H1 (cell line): ENCODE measurements at regions not wholly inside any gene's neighbourhood (a gene's known extent, or its start where the extent isn't known, plus 50 kb on each side); places are given as distances from the start of the nearest gene placed in this dataset.

ENCODE experiments used
- CTCF ChIA-PET: fragments of 300-600 bp; sonication (Branson Sonifier 250); formaldehyde crosslinking; loops from one replicate; lab custom pipeline; 2021; ENCODE audit not compliant: partially characterized antibody; lab: Charles Lee
- POLR2A ChIA-PET: fragments of 300-600 bp; sonication (Branson Sonifier 250); formaldehyde crosslinking; loops from one replicate; lab custom pipeline; 2021; ENCODE audit warnings: inconsistent platforms; ENCODE audit not compliant: partially characterized antibody; lab: Charles Lee
- DNase-seq, 2 experiments: peaks; one replicate each; pipeline versions ENCODE4 v3.0.0 to v3.0.0-alpha.2; 2010 to 2022; ENCODE audit warnings: low spot score in 2 of 2, low read depth in 1 of 2, mixed read lengths in 1 of 2
- FAIRE-seq: peaks from 2 replicates; lab custom pipeline; 2011; peaks lifted over from hg19 to GRCh38; lab: Jason Lieb, UNC
- H2AFZ ChIP-seq: 2 replicates; pipeline ENCODE4 v1.8.1; 2012; ENCODE audit warnings: low read length, inconsistent platforms
- H2AK5ac ChIP-seq: 2 replicates; pipeline ENCODE4 v1.6.1; 2013; ENCODE audit warnings: low read depth, low read length
- H2BK120ac ChIP-seq: replicated peaks from 2 replicates; pipeline ENCODE3; 2013; ENCODE audit warnings: low read depth, low read length, inconsistent platforms
- H2BK12ac ChIP-seq: 2 replicates; pipeline ENCODE4 v1.6.1; 2013; ENCODE audit warnings: low read depth, low read length
- H2BK15ac ChIP-seq: 2 replicates; pipeline ENCODE4 v1.6.1; 2013; ENCODE audit warnings: low read length
- H2BK20ac ChIP-seq: 2 replicates; pipeline ENCODE4 v1.6.1; 2013; ENCODE audit warnings: low read length
- H2BK5ac ChIP-seq: 2 replicates; pipeline ENCODE4 v1.6.1; 2013; ENCODE audit warnings: low read depth, low read length
- H3K14ac ChIP-seq: 2 replicates; pipeline ENCODE4 v1.6.1; 2013; ENCODE audit warnings: inconsistent platforms; ENCODE audit not compliant: insufficient read length
- H3K18ac ChIP-seq: 2 replicates; pipeline ENCODE4 v1.6.1; 2013; ENCODE audit warnings: low read length; ENCODE audit errors: extremely low read depth
- H3K23ac ChIP-seq: 2 replicates; pipeline ENCODE4 v1.6.1; 2013; ENCODE audit warnings: inconsistent platforms; ENCODE audit not compliant: insufficient read length
- H3K23me2 ChIP-seq: 2 replicates; pipeline ENCODE4 v1.6.1; 2013; ENCODE audit warnings: low read depth, low read length
- H3K27ac ChIP-seq: 2 replicates; pipeline ENCODE4 v1.6.1; 2011; ENCODE audit warnings: low read depth, low read length, inconsistent platforms
- H3K27me3 ChIP-seq, 4 experiments: replicated peaks in 1 of 4; 1 replicate in 1 of 4; 2 replicates in 3 of 4; pipeline versions ENCODE4 v1.6.1 to v1.8.1; 2011 to 2013; ENCODE audit warnings: low read length in 3 of 4, mild to moderate bottlenecking in 3 of 4, inconsistent platforms in 2 of 4, mixed read lengths in 2 of 4, moderate library complexity in 1 of 4; ENCODE audit not compliant: control insufficient read depth in 3 of 4, insufficient read depth in 3 of 4; ENCODE audit errors: extremely low read depth in 1 of 4
- H3K36me3 ChIP-seq, 4 experiments: 2 replicates each; pipeline versions ENCODE4 v1.6.1 to v1.8.1; 2011 to 2013; ENCODE audit warnings: mild to moderate bottlenecking in 4 of 4, low read length in 3 of 4, moderate library complexity in 2 of 4, control low read depth in 1 of 4, inconsistent platforms in 1 of 4; ENCODE audit not compliant: insufficient read depth in 4 of 4, control insufficient read depth in 2 of 4
- H3K4ac ChIP-seq: replicated peaks from 2 replicates; pipeline ENCODE3; 2013; ENCODE audit warnings: low read length, low read depth, mixed read lengths, inconsistent platforms; ENCODE audit not compliant: insufficient read length
- H3K4me1 ChIP-seq, 4 experiments: replicated peaks in 1 of 4; 1 replicate in 1 of 4; 2 replicates in 3 of 4; pipeline versions ENCODE4 v1.6.1 to v1.8.1; 2011 to 2013; ENCODE audit warnings: low read length in 3 of 4, inconsistent platforms in 2 of 4, mixed read lengths in 1 of 4; ENCODE audit not compliant: insufficient read depth in 4 of 4, control insufficient read depth in 3 of 4
- H3K4me2 ChIP-seq, 2 experiments: 2 replicates each; pipeline versions ENCODE4 v1.6.1 to v1.8.1; 2011 to 2013; ENCODE audit warnings: low read depth in 2 of 2, low read length in 2 of 2, control low read depth in 1 of 2, inconsistent platforms in 1 of 2, mild to moderate bottlenecking in 1 of 2; ENCODE audit not compliant: insufficient read depth in 1 of 2
- H3K4me3 ChIP-seq, 4 experiments: fragments of 200-600, 300-600 bp in 1 of 4; sonication (generic), shearing (Covaris generic), sonication (Bioruptor Twin) in 1 of 4; 2 replicates each; pipeline versions ENCODE4 v1.5.1 to v1.8.1; 2011 to 2016; ENCODE audit warnings: low read length in 4 of 4, low read depth in 3 of 4, control low read depth in 2 of 4, inconsistent platforms in 2 of 4, mild to moderate bottlenecking in 2 of 4, mixed read lengths in 1 of 4, moderate library complexity in 1 of 4; ENCODE audit not compliant: insufficient read depth in 2 of 4; ENCODE audit errors: extremely low read depth in 1 of 4
- H3K56ac ChIP-seq: replicated peaks from 2 replicates; pipeline ENCODE3; 2013; ENCODE audit warnings: low read depth, mild to moderate bottlenecking, mixed read lengths, low read length, inconsistent platforms; ENCODE audit not compliant: insufficient read length
- H3K79me1 ChIP-seq: 2 replicates; pipeline ENCODE4 v1.6.1; 2013; ENCODE audit warnings: low read depth, low read length, control low read depth
- H3K79me2 ChIP-seq, 2 experiments: 2 replicates each; pipeline versions ENCODE4 v1.6.1 to v1.8.1; 2012 to 2013; ENCODE audit warnings: low read length in 2 of 2, mild to moderate bottlenecking in 2 of 2, inconsistent platforms in 1 of 2; ENCODE audit not compliant: insufficient read depth in 2 of 2, control insufficient read depth in 1 of 2
- H3K9ac ChIP-seq, 4 experiments: replicated peaks in 1 of 4; 1 replicate in 1 of 4; 2 replicates in 3 of 4; pipeline versions ENCODE4 v1.6.1 to v1.8.1; 2011 to 2013; ENCODE audit warnings: low read depth in 3 of 4, low read length in 3 of 4, control low read depth in 2 of 4, mild to moderate bottlenecking in 2 of 4, moderate library complexity in 2 of 4, inconsistent platforms in 1 of 4; ENCODE audit errors: extremely low read depth in 1 of 4
- H3K9me3 ChIP-seq, 2 experiments: 2 replicates each; pipeline versions ENCODE4 v1.6.1 to v1.8.1; 2012 to 2013; ENCODE audit warnings: mild to moderate bottlenecking in 2 of 2, moderate library complexity in 2 of 2, control low read depth in 1 of 2, inconsistent platforms in 1 of 2, low read depth in 1 of 2, low read length in 1 of 2, mixed read lengths in 1 of 2; ENCODE audit not compliant: insufficient read depth in 2 of 2
- H4K20me1 ChIP-seq, 2 experiments: replicated peaks in 1 of 2; 2 replicates each; pipeline versions ENCODE3 to v1.8.1; 2011 to 2013; ENCODE audit warnings: inconsistent platforms in 2 of 2, low read length in 2 of 2, mild to moderate bottlenecking in 1 of 2; ENCODE audit not compliant: insufficient read depth in 2 of 2, control insufficient read depth in 1 of 2
- H4K5ac ChIP-seq: 2 replicates; pipeline ENCODE4 v1.6.1; 2013; ENCODE audit warnings: low read length, low read depth, mixed read lengths, inconsistent platforms; ENCODE audit not compliant: insufficient read length
- H4K8ac ChIP-seq: 2 replicates; pipeline ENCODE4 v1.8.0; 2013; ENCODE audit warnings: mild to moderate bottlenecking, moderate library complexity, low read length, inconsistent platforms; ENCODE audit not compliant: insufficient read depth; ENCODE audit errors: extremely low read depth
- H4K91ac ChIP-seq: replicated peaks from 2 replicates; pipeline ENCODE3; 2013; ENCODE audit warnings: low read length, mixed read lengths, inconsistent platforms; ENCODE audit not compliant: insufficient read length
- ASH2L ChIP-seq: fragments of 200-600, 300-600 bp; sonication (generic); IDR thresholded peaks from one replicate; pipeline ENCODE4 v1.7.1; 2017; ENCODE audit warnings: low read length
- CEBPB ChIP-seq: IDR thresholded peaks from 2 replicates; pipeline ENCODE4 v1.6.1; 2012; ENCODE audit warnings: low read depth, low read length
- EZH2 ChIP-seq: fragments of 200-600 bp; sonication (generic); IDR thresholded peaks from 2 replicates; pipeline ENCODE4 v1.7.1; 2012; ENCODE audit warnings: low read depth, mild to moderate bottlenecking, moderate library complexity, low read length, inconsistent platforms; ENCODE audit not compliant: severe bottlenecking
- FOSL1 ChIP-seq: IDR thresholded peaks from 2 replicates; pipeline ENCODE4 v1.6.1; 2011; ENCODE audit warnings: mild to moderate bottlenecking, low read depth, low read length, moderate library complexity; ENCODE audit not compliant: insufficient read depth
- HDAC6 ChIP-seq: IDR thresholded peaks from one replicate; pipeline ENCODE4 v1.7.1; 2012; ENCODE audit warnings: low read depth, mild to moderate bottlenecking, inconsistent platforms, low read length, moderate library complexity
- JUND ChIP-seq: IDR thresholded peaks from 2 replicates; pipeline ENCODE4 v1.6.1; 2011; ENCODE audit warnings: mild to moderate bottlenecking, improper control_type of control experiment, low read length
- NANOG ChIP-seq: IDR thresholded peaks from 2 replicates; pipeline ENCODE4 v1.6.1; 2011; ENCODE audit warnings: low read length, low read depth, mild to moderate bottlenecking, inconsistent platforms; ENCODE audit not compliant: insufficient read depth, poor library complexity, severe bottlenecking
- PHF8 ChIP-seq: fragments of 200-600 bp; sonication (generic); conservative IDR thresholded peaks from 2 replicates; pipeline ENCODE4 v1.7.1; 2012; ENCODE audit warnings: low read depth, mild to moderate bottlenecking, inconsistent platforms, low read length, moderate library complexity
- POLR2AphosphoS5 ChIP-seq: IDR thresholded peaks from 2 replicates; pipeline ENCODE4 v1.6.1; 2011; ENCODE audit warnings: low read depth, low read length
- POU5F1 ChIP-seq: IDR thresholded peaks from 2 replicates; pipeline ENCODE4 v1.6.1; 2011; ENCODE audit warnings: low read depth, mild to moderate bottlenecking, low read length, moderate library complexity
- RAD21 ChIP-seq, 2 experiments: IDR thresholded peaks in 1 of 2; conservative IDR thresholded peaks in 1 of 2; 2 replicates each; pipeline ENCODE4 v1.6.1; 2011; ENCODE audit warnings: low read depth in 2 of 2, low read length in 2 of 2, improper control_type of control experiment in 1 of 2, inconsistent platforms in 1 of 2, mild to moderate bottlenecking in 1 of 2, moderate library complexity in 1 of 2
- SIN3A ChIP-seq, 2 experiments: IDR thresholded peaks in 1 of 2; conservative IDR thresholded peaks in 1 of 2; 2 replicates each; pipeline ENCODE4 v1.6.1; 2011 to 2012; ENCODE audit warnings: low read length in 2 of 2, improper control_type of control experiment in 1 of 2, low read depth in 1 of 2, mild to moderate bottlenecking in 1 of 2
- SP2 ChIP-seq: IDR thresholded peaks from 2 replicates; pipeline ENCODE4 v1.6.1; 2012; ENCODE audit warnings: mild to moderate bottlenecking, low read length, inconsistent platforms
- WGBS, 2 experiments: shearing (Covaris generic) in 1 of 2; methylation state at CpG; one replicate each; pipeline versions ENCODE4 v1.1.6 to v1.1.7; 2013 to 2015; ENCODE audit warnings: low lambda C conversion rate in 2 of 2, mixed read lengths in 2 of 2, inconsistent platforms in 1 of 2, low coverage in 1 of 2, missing lambda C conversion rate in 1 of 2; ENCODE audit not compliant: insufficient replicate concordance in 2 of 2, insufficient coverage in 1 of 2, insufficient read length in 1 of 2; ENCODE audit errors: extremely low coverage in 1 of 2, missing lambda C conversion rate in 1 of 2; 5-methylcytosine and 5-hydroxymethylcytosine counted together
- TF ChIP-seq, protein P1 (sequence below): IDR thresholded peaks from 2 replicates; pipeline ENCODE4 v1.6.1; 2012; ENCODE audit warnings: inconsistent platforms

DNA sequence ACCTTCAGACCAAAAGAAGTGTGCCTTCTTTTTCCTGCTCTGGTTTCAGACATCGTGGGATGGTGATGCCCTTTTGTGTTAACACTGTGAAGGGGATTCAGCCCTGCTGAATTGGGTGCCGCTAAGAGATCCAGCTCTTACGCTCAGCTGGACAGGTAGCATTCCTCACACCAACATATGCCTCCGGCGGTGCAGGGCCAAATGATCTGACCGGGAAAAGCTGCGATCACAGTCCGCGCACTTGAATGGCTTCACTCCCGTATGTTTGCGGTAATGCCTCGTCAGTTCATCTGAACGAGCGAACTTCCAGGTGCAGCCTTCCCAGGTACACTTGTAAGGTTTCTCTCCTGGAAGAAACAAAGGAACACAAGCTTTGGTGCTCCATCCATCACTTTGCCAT, 438.9 kb downstream of the KLF12 start:
- Histone ChIP-seq H2BK12ac (0 out of 2 replicates have a peak overlapping the region, but pooled peaks have one; percentile 50), H3K4me1 (peaks cover 0 to 7% (median 5%) of the 10 kb centered on the region in 4 experiments; a peak in 5 of 7 replicates), H3K79me2 (no peaks in the 10 kb centered on the region), H3K9me3 (no peaks in the 10 kb centered on the region), H2BK15ac (no peak overlapping the region), H4K91ac (no peak overlapping the region), H3K4ac (no peak overlapping the region), H2BK20ac (no peak overlapping the region), H3K27me3 (no peaks in the 10 kb centered on the region), H3K18ac (no peak overlapping the region), H2BK5ac (no peak overlapping the region), H4K20me1 (no peaks in the 10 kb centered on the region), H3K36me3 (no peaks in the 10 kb centered on the region), H3K79me1 (no peaks in the 10 kb centered on the region), H4K5ac (no peak overlapping the region), H3K27ac (no peak overlapping the region), H2AK5ac (no peak overlapping the region), H2BK120ac (no peak overlapping the region), H3K14ac (no peak overlapping the region), H3K23me2 (no peaks in the 10 kb centered on the region), H4K8ac (no peak overlapping the region), H3K9ac (no peak overlapping the region), H3K56ac (no peak overlapping the region), H2AFZ (no peak overlapping the region), H3K4me3 (no peak overlapping the region), H3K23ac (no peak overlapping the region), H3K4me2 (no peak overlapping the region)
- 96% methylated on average over 14 of the region's 14 CpGs; no CpG with 5 or more reads in 1 of the 2 experiments for WGBS, 2 experiments
- TF ChIP-seq SP2 (no peak), POU5F1 (no peak), JUND (no peak), CEBPB (no peak), POLR2AphosphoS5 (no peak), PHF8 (no peak), SIN3A (conservative IDR thresholded peaks at IDR 0.05 in 1 of 2, IDR thresholded peaks at IDR 0.05 in 1 of 2; ENCODE audit: low read depth in 1 of 2, low read length in 2 of 2) (no peak), HDAC6 (no peak), RAD21 (IDR thresholded peaks at IDR 0.05 in 1 of 2, conservative IDR thresholded peaks at IDR 0.05 in 1 of 2; ENCODE audit: low read depth in 2 of 2, low read length in 2 of 2) (no peak), EZH2 (no peak), ASH2L (no peak), NANOG (no peak), FOSL1 (no peak)
- TF ChIP-seq, protein P1, sequence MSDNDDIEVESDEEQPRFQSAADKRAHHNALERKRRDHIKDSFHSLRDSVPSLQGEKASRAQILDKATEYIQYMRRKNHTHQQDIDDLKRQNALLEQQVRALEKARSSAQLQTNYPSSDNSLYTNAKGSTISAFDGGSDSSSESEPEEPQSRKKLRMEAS, result no peak
- POLR2A ChIA-PET, result interaction anchor here (1.1 to 1.5 kb wide), 3 partner anchors 9 to 61 kb away, joined by 3 to 4 read pairs (median 3); no protein-coding TSS in a partner anchor
- no peak for FAIRE-seq
- CTCF ChIA-PET, result interaction anchor here (0.6 to 1.3 kb wide), 3 partner anchors 25 to 445 kb away, joined by 3 to 4 read pairs (median 4); no protein-coding TSS in a partner anchor
- no peak for DNase-seq
